Gastrocnemius medialis (tissue), 4 donors: ENCODE measurements at regions not wholly inside any gene's neighbourhood (a gene's known extent, or its start where the extent isn't known, plus 50 kb on each side); places are given as distances from the start of the nearest gene placed in this dataset.
"Not testable (repeated sequence)": the region's sequence is repeated elsewhere in the genome, so short reads cannot be mapped to it uniquely, and the experiment has no call there.

Experiments
- ATAC-seq, 2 donors: fragments of 150-250 bp; one replicate each; pipeline ENCODE4 v1.9.1; 2016
- DNase-seq, 2 donors: peaks; one replicate each; pipeline ENCODE4 v3.0.0-alpha.2; 2019
- H3K27ac ChIP-seq, 4 donors: fragments of 200-600 bp; sonication (generic); 1 replicate in 1 of 4; 2 replicates in 3 of 4; pipeline ENCODE4 v1.5.1; 2016 to 2018; ENCODE audit warnings: mild to moderate bottlenecking in 2 of 4, moderate library complexity in 1 of 4
- H3K27me3 ChIP-seq, 3 donors: fragments of 200-600 bp; sonication (generic) in 2 of 3; 1 replicate in 1 of 3; 2 replicates in 2 of 3; pipeline versions ENCODE4 v1.5.1 to v1.6.0; 2016 to 2019; ENCODE audit warnings: mild to moderate bottlenecking in 1 of 3, moderate library complexity in 1 of 3
- H3K36me3 ChIP-seq, 2 donors: fragments of 200-600 bp; sonication (generic) in 1 of 2; one replicate each; pipeline ENCODE4 v1.5.1; 2017 to 2018
- H3K4me1 ChIP-seq, 2 donors: fragments of 200-600 bp; sonication (generic) in 1 of 2; one replicate each; pipeline ENCODE4 v1.5.1; 2016 to 2017; ENCODE audit warnings: mild to moderate bottlenecking in 2 of 2
- H3K4me3 ChIP-seq, 4 donors: fragments of 200-600 bp; sonication (generic) in 3 of 4; 1 replicate in 1 of 4; 2 replicates in 3 of 4; pipeline ENCODE4 v1.5.1; 2016 to 2019; ENCODE audit warnings: mild to moderate bottlenecking in 2 of 4
- H3K9me3 ChIP-seq, 3 donors: fragments of 200-600 bp; sonication (generic) in 2 of 3; 1 replicate in 1 of 3; 2 replicates in 2 of 3; pipeline ENCODE4 v1.5.1; 2016 to 2019
- CTCF ChIP-seq, 5 experiments: fragments of 450-650 bp in 3 of 5; fragments of 200-600 bp in 2 of 5; sonication (generic) in 2 of 5; IDR thresholded peaks in 4 of 5; conservative IDR thresholded peaks in 1 of 5; 1 replicate in 4 of 5; 2 replicates in 1 of 5; pipeline ENCODE4 v1.5.1; 2016 to 2019; ENCODE audit warnings: antibody characterized with exemption in 5 of 5, mild to moderate bottlenecking in 3 of 5, moderate library complexity in 3 of 5
- POLR2A ChIP-seq, 2 donors: fragments of 450-650 bp; IDR thresholded peaks; one replicate each; pipeline ENCODE4 v1.6.1; 2017; ENCODE audit warnings: antibody characterized with exemption in 2 of 2, mild to moderate bottlenecking in 2 of 2, moderate library complexity in 2 of 2
- in situ Hi-C, 4 donors: fragments of 200-750 bp; cut with MboI; loops; one replicate each; pipeline versions ENCODE4 v1.15.0 to v1.8.0; 2017; ENCODE audit warnings: low sequenced_read_pairs in 4 of 4
- intact Hi-C: fragments of 100-400 bp; cut with DNase I; formaldehyde crosslinking; loops from one replicate; pipeline ENCODE4 v1.15.1; 2023; ENCODE audit warnings: low total_unique reads

- no peak overlapping the region for H3K27ac ChIP-seq
- DNase-seq = no peak
- no peak for ATAC-seq
- TF ChIP-seq POLR2A (IDR thresholded peaks at IDR 0.05) (no peak), CTCF (IDR thresholded peaks at IDR 0.05 in 4 of 5, conservative IDR thresholded peaks at IDR 0.05 in 1 of 5) (no peak)
- H3K4me3 ChIP-seq = no peak overlapping the region
- in situ Hi-C loops = no loop called here
- H3K4me1 ChIP-seq = no peaks in the 10 kb centered on the region
- no peaks in the 10 kb centered on the region for H3K36me3 ChIP-seq
- no peaks in the 10 kb centered on the region for H3K27me3 ChIP-seq
- intact Hi-C loops = no loop called here
- no peaks in the 10 kb centered on the region for H3K9me3 ChIP-seq
Observed at GRCh38 chr7:13117592-13117991, 430.2 kb downstream of the ARL4A start.

GRCh38 chr7:13124629-13125028 is 437.2 kb downstream of the ARL4A start:
- H3K4me3 ChIP-seq, H3K9me3 ChIP-seq, H3K27me3 ChIP-seq, ATAC-seq, H3K36me3 ChIP-seq, intact Hi-C loops, DNase-seq, H3K4me1 ChIP-seq, in situ Hi-C loops, H3K27ac ChIP-seq: not testable (repeated sequence)

GRCh38 chr7:13126347-13126746 is 438.9 kb downstream of the ARL4A start:
- intact Hi-C loops (no loop called here), in situ Hi-C loops (no loop called here)
- H3K27me3 ChIP-seq = no peaks in the 10 kb centered on the region
- no peaks in the 10 kb centered on the region for H3K36me3 ChIP-seq
- peaks cover 0 to 6% of the 10 kb centered on the region in 2 donors for H3K4me1 ChIP-seq
- no peak for DNase-seq
- no peak for ATAC-seq
- TF ChIP-seq CTCF (IDR thresholded peaks at IDR 0.05 in 4 of 5, conservative IDR thresholded peaks at IDR 0.05 in 1 of 5) = no peak
- TF ChIP-seq POLR2A (IDR thresholded peaks at IDR 0.05) = no peak
- H3K27ac ChIP-seq = no peak overlapping the region
- no peaks in the 10 kb centered on the region for H3K9me3 ChIP-seq
- H3K4me3 ChIP-seq = no peak overlapping the region

- TF ChIP-seq CTCF (IDR thresholded peaks at IDR 0.05 in 4 of 5, conservative IDR thresholded peaks at IDR 0.05 in 1 of 5) = no peak
- no peak for TF ChIP-seq POLR2A (IDR thresholded peaks at IDR 0.05)
Observed at GRCh38 chr7:13130321-13130720, 442.9 kb downstream of the ARL4A start.

GRCh38 chr7:13130906-13131305 is 443.5 kb downstream of the ARL4A start:
- DNase-seq, H3K4me3 ChIP-seq, H3K36me3 ChIP-seq, H3K27ac ChIP-seq, intact Hi-C loops, H3K9me3 ChIP-seq, H3K4me1 ChIP-seq, ATAC-seq, H3K27me3 ChIP-seq, in situ Hi-C loops: not testable (repeated sequence)

More at GRCh38 chr7:13130321-13130720, 442.9 kb downstream of the ARL4A start:
- ATAC-seq = no peak
- Histone ChIP-seq H3K4me1 (peaks cover 0 to 6% of the 10 kb centered on the region in 2 donors), H3K27me3 (no peaks in the 10 kb centered on the region), H3K36me3 (no peaks in the 10 kb centered on the region), H3K9me3 (no peaks in the 10 kb centered on the region), H3K27ac (no peak overlapping the region), H3K4me3 (no peak overlapping the region)
- DNase-seq = no peak
- in situ Hi-C loops = no loop called here
- intact Hi-C loops = no loop called here

GRCh38 chr7:13132314-13132713 is 444.9 kb downstream of the ARL4A start:
- in situ Hi-C loops = no loop called here
- Histone ChIP-seq H3K36me3 (no peaks in the 10 kb centered on the region), H3K4me3 (no peak overlapping the region), H3K27ac (no peak overlapping the region), H3K4me1 (peaks cover 0 to 6% of the 10 kb centered on the region in 2 donors), H3K9me3 (no peaks in the 10 kb centered on the region), H3K27me3 (no peaks in the 10 kb centered on the region)
- intact Hi-C loops = no loop called here
- no peak for TF ChIP-seq POLR2A (IDR thresholded peaks at IDR 0.05)
- no peak for TF ChIP-seq CTCF (IDR thresholded peaks at IDR 0.05 in 4 of 5, conservative IDR thresholded peaks at IDR 0.05 in 1 of 5)
- no peak for ATAC-seq
- DNase-seq = no peak

GRCh38 chr7:13136345-13136744 is 448.9 kb downstream of the ARL4A start:
- ATAC-seq, H3K36me3 ChIP-seq: not testable (repeated sequence)

More at GRCh38 chr7:13136345-13136744, 448.9 kb downstream of the ARL4A start:
- H3K9me3 ChIP-seq, in situ Hi-C loops, H3K27me3 ChIP-seq, H3K27ac ChIP-seq, DNase-seq, H3K4me1 ChIP-seq, H3K4me3 ChIP-seq, intact Hi-C loops: not testable (repeated sequence)
